Astrocyte (in vitro differentiated cells and primary cell): ENCODE measurements at regions not wholly inside any gene's neighbourhood (a gene's known extent, or its start where the extent isn't known, plus 50 kb on each side); places are given as distances from the start of the nearest gene placed in this dataset.

Source experiments
- EZH2 ChIP-seq: IDR thresholded peaks from 2 replicates; pipeline ENCODE4 v1.6.1; 2012; ENCODE audit warnings: mild to moderate bottlenecking, low read length, inconsistent platforms; ENCODE audit not compliant: insufficient read depth
- TF ChIP-seq, protein P1 (sequence below): IDR thresholded peaks from 2 replicates; pipeline ENCODE4 v1.5.1; 2011; ENCODE audit warnings: low read depth, mild to moderate bottlenecking, inconsistent platforms, low read length, moderate library complexity; ENCODE audit not compliant: insufficient read depth

DNA sequence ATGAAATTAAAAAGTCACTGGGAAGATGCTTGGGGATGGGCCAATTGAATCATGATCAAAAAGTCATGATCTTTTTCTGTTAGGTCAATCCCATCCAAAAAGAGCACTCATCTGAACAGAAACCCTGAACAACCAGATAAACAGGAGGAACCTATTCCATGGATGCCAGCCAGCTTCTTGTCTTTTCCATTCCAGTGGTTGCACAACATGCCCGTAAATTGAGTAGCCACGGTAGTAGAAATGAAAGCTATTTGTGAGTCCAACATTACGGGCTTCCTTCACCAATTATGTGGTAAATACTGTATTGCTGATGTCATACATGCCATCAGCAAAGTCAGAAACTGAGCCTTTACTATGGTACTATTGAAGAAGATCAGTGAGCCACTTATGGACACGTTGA is 982.4 kb upstream of the HS3ST1 start:
- TF ChIP-seq, protein P1, sequence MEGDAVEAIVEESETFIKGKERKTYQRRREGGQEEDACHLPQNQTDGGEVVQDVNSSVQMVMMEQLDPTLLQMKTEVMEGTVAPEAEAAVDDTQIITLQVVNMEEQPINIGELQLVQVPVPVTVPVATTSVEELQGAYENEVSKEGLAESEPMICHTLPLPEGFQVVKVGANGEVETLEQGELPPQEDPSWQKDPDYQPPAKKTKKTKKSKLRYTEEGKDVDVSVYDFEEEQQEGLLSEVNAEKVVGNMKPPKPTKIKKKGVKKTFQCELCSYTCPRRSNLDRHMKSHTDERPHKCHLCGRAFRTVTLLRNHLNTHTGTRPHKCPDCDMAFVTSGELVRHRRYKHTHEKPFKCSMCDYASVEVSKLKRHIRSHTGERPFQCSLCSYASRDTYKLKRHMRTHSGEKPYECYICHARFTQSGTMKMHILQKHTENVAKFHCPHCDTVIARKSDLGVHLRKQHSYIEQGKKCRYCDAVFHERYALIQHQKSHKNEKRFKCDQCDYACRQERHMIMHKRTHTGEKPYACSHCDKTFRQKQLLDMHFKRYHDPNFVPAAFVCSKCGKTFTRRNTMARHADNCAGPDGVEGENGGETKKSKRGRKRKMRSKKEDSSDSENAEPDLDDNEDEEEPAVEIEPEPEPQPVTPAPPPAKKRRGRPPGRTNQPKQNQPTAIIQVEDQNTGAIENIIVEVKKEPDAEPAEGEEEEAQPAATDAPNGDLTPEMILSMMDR, result no peak
- TF ChIP-seq EZH2, result no peak
